ENCODE measurements at regions not wholly inside any gene's neighbourhood (a gene's known extent, or its start where the extent isn't known, plus 50 kb on each side); places are given as distances from the start of the nearest gene placed in this dataset.

DNA sequence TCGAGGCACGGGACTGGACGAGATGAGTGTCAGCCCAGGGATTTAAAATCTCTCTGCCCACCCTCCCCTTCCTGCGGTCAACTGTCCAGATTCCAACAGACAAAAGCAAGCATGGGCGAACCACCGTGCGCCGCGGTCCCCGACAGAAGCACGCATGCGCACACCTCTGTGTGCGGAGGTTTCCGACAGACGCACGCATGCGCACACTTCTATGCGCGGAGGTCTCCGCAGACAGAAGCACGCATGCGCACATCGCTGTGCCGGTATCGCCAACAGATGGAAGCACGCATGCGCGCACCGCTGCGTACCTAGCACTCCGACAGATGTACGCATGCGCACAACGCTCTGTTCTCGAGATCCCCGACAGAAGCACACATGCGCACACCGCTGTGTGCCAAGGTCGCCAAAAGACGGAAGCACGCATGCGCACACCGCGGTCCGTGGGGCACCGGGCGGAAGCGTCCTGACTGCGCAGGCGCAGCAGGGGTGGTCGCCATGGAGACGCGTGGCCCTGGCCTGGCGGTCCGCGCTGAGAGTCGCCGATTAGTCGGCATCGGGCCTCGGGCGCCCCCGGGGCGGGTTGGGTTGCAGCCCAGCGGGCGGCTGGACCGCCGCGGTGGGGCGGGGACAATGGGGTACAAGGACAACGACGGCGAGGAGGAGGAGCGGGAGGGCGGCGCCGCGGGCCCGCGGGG is 57.4 kb upstream of the RPH3AL start:
- Histone ChIP-seq H3K36me3 (peaks cover 0 to 19% (median 0%) of the 10 kb centered on the region in 3 donors), H3K9me3 (no peaks in the 10 kb centered on the region), H3K27me3 (no peaks in the 10 kb centered on the region), H3K27ac (peak overlapping the region; percentile 68 to 87 (median 78)), H3K4me1 (peaks cover 6 to 33% (median 19%) of the 10 kb centered on the region in 3 donors), H3K4me3 (peak overlapping the region; percentile 63 to 92 (median 86))
- WGBS, 2 donors: 0 to 9% methylated on average over 9 to 18 of the region's 80 CpGs
- DNase-seq: peak; percentile 92
- TF ChIP-seq CTCF (IDR thresholded peaks at IDR 0.05) (peak in 1 of 6 experiments; percentile 59), POLR2A (IDR thresholded peaks at IDR 0.05) (peak in 2 of 4 donors; percentile 21 to 56)
- intact Hi-C loops (cut with DNase I): no loop called here

- H3K36me3 ChIP-seq: peaks cover 0 to 13% (median 0%) of the 10 kb centered on the region in 3 donors
- H3K4me1 ChIP-seq: peaks cover 6 to 33% (median 19%) of the 10 kb centered on the region in 3 donors
- no peaks in the 10 kb centered on the region for H3K9me3 ChIP-seq
- TF ChIP-seq POLR2A (IDR thresholded peaks at IDR 0.05): no peak
- TF ChIP-seq CTCF (IDR thresholded peaks at IDR 0.05): no peak
- DNase-seq: no peak
- H3K27me3 ChIP-seq: no peaks in the 10 kb centered on the region
- whole genome bisulfite sequencing, 2 donors: 55 to 61% methylated on average over 15 to 16 of the region's 16 CpGs
- peak overlapping the region; percentile 68 to 79 (median 76) for H3K27ac ChIP-seq
- intact Hi-C loops (cut with DNase I): no loop called here
- peak overlapping the region; percentile 24 to 92 (median 86) for H3K4me3 ChIP-seq
Measured at GRCh38 chr17:409308-409847, 56.8 kb upstream of the RPH3AL start.

GRCh38 chr17:404703-405102 is 52.1 kb upstream of the RPH3AL start:
- intact Hi-C loops (cut with DNase I): no loop called here
- no peak overlapping the region for H3K27ac ChIP-seq
- H3K27me3 ChIP-seq: no peaks in the 10 kb centered on the region
- 73 to 81% methylated on average over 7 of the region's 7 CpGs for WGBS, 2 donors
- no peaks in the 10 kb centered on the region for H3K36me3 ChIP-seq
- DNase-seq: no peak
- H3K9me3 ChIP-seq: no peaks in the 10 kb centered on the region
- H3K4me1 ChIP-seq: peaks cover 3 to 7% (median 5%) of the 10 kb centered on the region in 3 donors
- no peak for TF ChIP-seq CTCF (IDR thresholded peaks at IDR 0.05)
- TF ChIP-seq POLR2A (IDR thresholded peaks at IDR 0.05): no peak
- H3K4me3 ChIP-seq: no peak overlapping the region
